Keratinocyte (primary cell): ENCODE measurements at regions not wholly inside any gene's neighbourhood (a gene's known extent, or its start where the extent isn't known, plus 50 kb on each side); places are given as distances from the start of the nearest gene placed in this dataset.

Experiments
- DNase-seq: peaks from one replicate; pipeline ENCODE4 v3.0.0-alpha.2; 2011; ENCODE audit warnings: low read depth, missing footprints, low spot score
- FAIRE-seq: peaks from 2 replicates; lab custom pipeline; 2011; peaks lifted over from hg19 to GRCh38; lab: Jason Lieb, UNC
- H2AFZ ChIP-seq: 2 replicates; pipeline ENCODE4 v1.6.0; 2012; ENCODE audit warnings: low read length, control low read depth, inconsistent platforms; ENCODE audit not compliant: control insufficient read depth
- H3K27ac ChIP-seq: 2 replicates; pipeline ENCODE4 v1.5.1; 2011; ENCODE audit warnings: low read length; ENCODE audit not compliant: control insufficient read depth, insufficient read depth
- H3K27me3 ChIP-seq: 3 replicates; pipeline ENCODE4 v1.6.0; 2011; ENCODE audit warnings: low read length; ENCODE audit not compliant: control insufficient read depth, insufficient read depth; ENCODE audit errors: extremely low read depth
- H3K36me3 ChIP-seq, 2 experiments: 2 replicates in 1 of 2; 3 replicates in 1 of 2; pipeline ENCODE4 v1.5.1; 2011; ENCODE audit warnings: low read length in 2 of 2, mild to moderate bottlenecking in 1 of 2; ENCODE audit not compliant: control insufficient read depth in 2 of 2, insufficient read depth in 2 of 2; ENCODE audit errors: extremely low read depth in 1 of 2
- H3K4me1 ChIP-seq: 3 replicates; pipeline ENCODE4 v1.5.1; 2011; ENCODE audit warnings: low read length; ENCODE audit not compliant: control insufficient read depth, insufficient read depth; ENCODE audit errors: extremely low read depth
- H3K4me2 ChIP-seq: 3 replicates; pipeline ENCODE4 v1.6.0; 2011; ENCODE audit warnings: low read depth, low read length; ENCODE audit not compliant: control insufficient read depth, insufficient read depth; ENCODE audit errors: extremely low read depth
- H3K4me3 ChIP-seq, 3 experiments: fragments of 200-600 bp in 1 of 3; sonication (generic) in 1 of 3; 2 replicates in 2 of 3; 3 replicates in 1 of 3; pipeline ENCODE4 v1.5.1; 2011 to 2016; ENCODE audit warnings: low read length in 3 of 3, mild to moderate bottlenecking in 3 of 3, control low read depth in 2 of 3, inconsistent platforms in 1 of 3, low read depth in 1 of 3, mixed read lengths in 1 of 3, mixed run types in 1 of 3, moderate library complexity in 1 of 3; ENCODE audit not compliant: control insufficient read depth in 2 of 3, insufficient read depth in 2 of 3; ENCODE audit errors: extremely low read depth in 1 of 3
- H3K79me2 ChIP-seq: 2 replicates; pipeline ENCODE4 v1.6.0; 2012; ENCODE audit warnings: low read length; ENCODE audit not compliant: control insufficient read depth, insufficient read depth
- H3K9ac ChIP-seq: 3 replicates; pipeline ENCODE4 v1.6.0; 2011; ENCODE audit warnings: low read length; ENCODE audit not compliant: control insufficient read depth, insufficient read depth; ENCODE audit errors: extremely low read depth
- H3K9me1 ChIP-seq: 3 replicates; pipeline ENCODE4 v1.6.0; 2011; ENCODE audit warnings: low read length; ENCODE audit not compliant: control insufficient read depth, insufficient read depth; ENCODE audit errors: extremely low read depth
- H3K9me3 ChIP-seq: 2 replicates; pipeline ENCODE4 v1.5.1; 2012; ENCODE audit warnings: low read depth, low read length; ENCODE audit not compliant: control insufficient read depth
- H4K20me1 ChIP-seq: 3 replicates; pipeline ENCODE4 v1.6.0; 2011; ENCODE audit warnings: low read length; ENCODE audit not compliant: control insufficient read depth, insufficient read depth; ENCODE audit errors: extremely low read depth
- CTCF ChIP-seq, 3 experiments: IDR thresholded peaks in 1 of 3; conservative IDR thresholded peaks in 1 of 3; optimal IDR thresholded peaks in 1 of 3; 2 replicates in 2 of 3; 3 replicates in 1 of 3; pipeline versions ENCODE3 to v1.5.1; 2011; ENCODE audit warnings: low read length in 3 of 3, mild to moderate bottlenecking in 3 of 3, moderate library complexity in 2 of 3, control low read depth in 1 of 3, inconsistent platforms in 1 of 3; ENCODE audit not compliant: insufficient read depth in 2 of 3; ENCODE audit errors: extremely low read depth in 1 of 3
- EZH2 ChIP-seq: IDR thresholded peaks from one replicate; pipeline ENCODE4 v1.6.1; 2012; ENCODE audit warnings: inconsistent platforms, mild to moderate bottlenecking, low read length, moderate library complexity
- dilution Hi-C: fragments of 300-500 bp; cut with MboI; formaldehyde crosslinking; loops from one replicate; pipeline ENCODE4 v1.7.0; 2020; ENCODE audit warnings: low sequenced_read_pairs; ENCODE audit not compliant: extremely low pct_ligation_motif_present

GRCh38 chr2:8629402-8629801 lies 52.5 kb upstream of the ID2 start:
- FAIRE-seq (no peak), DNase-seq (no peak)
- H2AFZ ChIP-seq: no peak overlapping the region
- H3K9me3 ChIP-seq: no peaks in the 10 kb centered on the region
- dilution Hi-C loops: no loop called here
- H3K79me2 ChIP-seq: no peaks in the 10 kb centered on the region
- no peak overlapping the region for H3K4me2 ChIP-seq
- no peak overlapping the region for H3K4me3 ChIP-seq
- H3K4me1 ChIP-seq: no peaks in the 10 kb centered on the region
- no peaks in the 10 kb centered on the region for H3K36me3 ChIP-seq
- no peaks in the 10 kb centered on the region for H3K27me3 ChIP-seq
- no peaks in the 10 kb centered on the region for H3K9me1 ChIP-seq
- no peak for TF ChIP-seq CTCF (optimal IDR thresholded peaks at IDR 0.05 in 1 of 3, IDR thresholded peaks at IDR 0.05 in 1 of 3, conservative IDR thresholded peaks at IDR 0.05 in 1 of 3; ENCODE audit: extremely low read depth in 1 of 3, insufficient read depth in 2 of 3, low read length in 3 of 3)
- no peak for TF ChIP-seq EZH2
- H3K27ac ChIP-seq: no peak overlapping the region
- no peaks in the 10 kb centered on the region for H4K20me1 ChIP-seq
- no peak overlapping the region for H3K9ac ChIP-seq

GRCh38 chr2:8630676-8631464 lies 51.0 kb upstream of the ID2 start:
- dilution Hi-C loops: no loop called here
- no peaks in the 10 kb centered on the region for H3K27me3 ChIP-seq
- H3K9ac ChIP-seq: no peak overlapping the region
- TF ChIP-seq EZH2 (no peak), CTCF (optimal IDR thresholded peaks at IDR 0.05 in 1 of 3, IDR thresholded peaks at IDR 0.05 in 1 of 3, conservative IDR thresholded peaks at IDR 0.05 in 1 of 3; ENCODE audit: extremely low read depth in 1 of 3, insufficient read depth in 2 of 3, low read length in 3 of 3) (no peak)
- no peak overlapping the region for H3K4me2 ChIP-seq
- H3K27ac ChIP-seq: no peak overlapping the region
- H4K20me1 ChIP-seq: no peaks in the 10 kb centered on the region
- no peak overlapping the region for H2AFZ ChIP-seq
- no peaks in the 10 kb centered on the region for H3K9me1 ChIP-seq
- no peaks in the 10 kb centered on the region for H3K36me3 ChIP-seq
- no peak overlapping the region for H3K4me3 ChIP-seq
- no peaks in the 10 kb centered on the region for H3K9me3 ChIP-seq
- DNase-seq: no peak
- H3K4me1 ChIP-seq: no peaks in the 10 kb centered on the region
- no peaks in the 10 kb centered on the region for H3K79me2 ChIP-seq
- no peak for FAIRE-seq
